ENCODE measurements at regions not wholly inside any gene's neighbourhood (a gene's known extent, or its start where the extent isn't known, plus 50 kb on each side); places are given as distances from the start of the nearest gene placed in this dataset.

GRCh38 chr1:88168126-88168525, 515.9 kb upstream of the PKN2 start:
- no peak for DNase-seq

DNA sequence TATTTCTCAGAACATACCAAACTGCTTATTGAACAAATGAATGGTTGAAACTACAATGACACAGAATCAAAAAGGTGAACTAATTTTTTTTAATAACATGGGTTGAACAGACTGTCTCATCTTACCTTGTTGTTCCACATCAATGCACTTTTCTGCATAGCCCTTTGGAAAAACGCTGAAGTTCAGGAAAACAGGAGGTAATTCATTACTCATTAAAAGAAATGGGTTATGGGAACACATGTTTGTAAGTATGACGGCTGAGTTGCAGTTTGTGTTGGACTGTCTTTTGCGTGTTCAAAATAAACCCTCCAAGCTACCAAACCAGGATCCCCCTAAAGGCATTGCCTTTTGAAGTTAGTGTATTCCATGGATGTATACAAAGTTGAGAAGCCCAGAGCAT, 514.9 kb upstream of the PKN2 start:
- no peak for DNase-seq

DNA sequence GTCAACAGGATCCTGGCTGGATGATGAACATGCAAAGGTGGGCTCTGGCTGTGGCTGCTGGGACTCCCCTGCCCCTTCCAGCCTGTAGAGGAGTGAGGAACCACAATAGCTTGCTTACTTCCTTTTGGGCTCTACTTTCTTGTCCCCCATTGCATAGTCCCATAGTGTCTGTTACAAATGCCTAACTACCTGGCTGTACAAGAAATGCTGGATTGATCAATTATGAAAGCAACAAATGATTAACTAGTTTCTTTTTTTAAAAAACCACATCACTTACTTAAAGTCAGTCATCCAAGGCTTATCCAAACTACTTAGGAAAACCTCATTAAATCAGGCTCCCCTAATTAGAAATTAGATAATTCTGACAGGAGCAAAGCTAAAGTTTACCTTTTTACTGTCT, 514.1 kb upstream of the PKN2 start:
- no peak for DNase-seq

GRCh38 chr1:88175120-88175630, 508.9 kb upstream of the PKN2 start:
- no peak for DNase-seq

GRCh38 chr1:88175631-88176226, 508.3 kb upstream of the PKN2 start:
- no peak for DNase-seq

- DNase-seq, result no peak
Observed at GRCh38 chr1:88179943-88180342, 504.1 kb upstream of the PKN2 start.

DNA sequence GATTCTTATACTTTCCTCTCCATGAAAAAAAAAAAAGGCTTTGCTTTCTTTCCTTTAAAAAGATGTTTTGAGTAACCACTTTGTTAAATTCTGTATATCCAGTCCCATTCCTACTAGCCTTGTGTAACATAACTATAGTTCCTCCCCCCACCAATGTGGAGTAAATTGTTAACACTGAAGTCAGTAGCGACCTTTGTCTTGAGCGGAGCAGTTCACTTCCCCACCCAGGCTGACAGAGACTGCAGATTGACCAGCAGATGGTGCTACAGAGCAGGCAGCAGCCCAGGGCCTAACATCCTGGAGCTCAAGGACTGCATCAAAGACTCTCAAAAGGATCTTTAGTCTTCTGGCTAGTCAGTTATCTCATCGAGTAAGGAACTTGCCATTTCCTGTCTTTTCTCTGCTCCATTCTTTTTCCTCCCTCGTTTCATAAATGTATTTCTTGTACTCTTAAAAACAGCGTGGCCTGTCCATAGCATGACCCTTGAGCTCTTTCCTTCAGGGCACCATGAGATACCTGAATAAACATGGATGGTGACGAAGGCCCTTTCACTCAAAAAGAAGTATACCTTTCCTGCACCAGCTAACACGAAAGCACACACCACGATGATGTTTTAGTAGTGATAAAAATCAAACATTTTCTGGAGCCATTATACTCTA, 503.5 kb upstream of the PKN2 start:
- DNase-seq, result peak; percentile 48

- DNase-seq, result no peak
Observed at GRCh38 chr1:88186911-88187310, 497.2 kb upstream of the PKN2 start.

DNA sequence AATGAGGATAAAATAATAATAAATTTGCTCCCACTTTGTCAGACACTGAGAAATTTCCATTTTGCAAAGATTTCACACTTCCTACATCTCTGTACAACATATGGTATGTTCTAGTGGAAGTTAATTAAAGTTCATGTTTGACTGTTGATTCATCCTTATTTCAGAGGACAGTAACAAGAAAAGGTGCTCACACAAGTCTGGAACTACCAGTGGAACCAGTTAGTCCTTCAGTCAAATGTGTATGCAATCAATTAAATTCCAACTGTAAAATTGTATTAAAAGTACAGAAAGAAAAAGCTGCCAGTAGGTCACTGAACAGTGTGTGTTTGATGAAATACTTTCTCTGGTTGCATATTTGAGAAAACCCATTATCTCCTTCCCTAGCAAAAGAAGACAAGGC, 496.0 kb upstream of the PKN2 start:
- DNase-seq, result no peak

DNA sequence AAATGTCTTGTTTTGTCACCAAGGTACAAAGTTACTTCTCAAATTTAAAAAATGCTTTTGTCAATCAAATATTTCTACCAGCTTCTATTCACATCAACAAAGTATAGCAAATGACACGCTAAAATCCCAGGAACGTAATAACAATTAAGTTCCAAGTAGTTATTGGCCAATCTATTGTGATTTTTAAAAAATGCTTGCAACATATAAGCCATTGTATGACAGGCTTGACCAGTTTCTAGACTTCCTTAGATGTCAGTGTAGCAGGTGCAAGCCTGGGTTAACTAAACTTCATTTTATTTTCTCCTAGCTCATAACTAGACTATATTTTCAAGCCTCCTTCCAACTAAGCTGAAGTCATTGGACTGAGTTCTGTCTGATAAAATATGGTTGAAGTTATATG, 494.5 kb upstream of the PKN2 start:
- no peak for DNase-seq

DNA sequence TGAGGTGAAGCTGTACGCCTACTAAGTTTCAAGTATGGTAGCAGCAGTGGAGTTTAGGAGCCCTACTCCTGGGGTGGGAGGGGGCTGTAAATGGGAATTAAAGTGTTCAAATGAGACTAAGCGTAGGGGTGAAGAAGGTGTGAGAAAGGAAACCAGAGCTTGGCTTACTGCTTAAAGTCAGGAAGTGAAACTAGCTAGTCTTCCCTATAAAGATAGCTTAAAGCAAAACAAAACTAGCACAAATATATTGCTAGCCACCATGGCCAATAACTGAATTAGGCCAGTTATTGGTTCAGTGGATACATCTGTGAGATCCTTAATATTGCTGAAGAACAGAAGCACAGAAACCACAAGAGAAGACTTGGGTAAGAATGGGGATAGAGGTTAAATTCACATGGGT, 492.2 kb upstream of the PKN2 start:
- no peak for DNase-seq

DNA sequence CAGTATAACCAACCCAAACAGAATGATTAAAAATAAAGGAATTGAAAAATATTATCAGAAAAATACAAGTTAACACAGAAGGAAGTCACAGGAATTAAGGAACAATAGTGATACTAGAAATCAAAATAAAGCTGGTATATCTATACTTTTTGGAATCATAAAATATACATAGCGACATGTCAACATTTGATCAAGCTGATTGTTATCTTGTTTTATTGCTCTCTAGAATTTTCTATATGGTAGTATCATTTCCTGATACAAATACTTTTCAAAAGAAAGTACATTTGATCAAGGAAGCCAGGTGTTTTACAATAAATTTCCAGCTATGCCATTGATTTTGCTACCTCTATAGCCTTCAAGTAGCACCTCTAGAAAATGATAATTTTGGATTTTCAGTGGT, 489.5 kb upstream of the PKN2 start:
- DNase-seq, result no peak

GRCh38 chr1:88200545-88200944, 483.5 kb upstream of the PKN2 start:
- DNase-seq, result no peak

DNA sequence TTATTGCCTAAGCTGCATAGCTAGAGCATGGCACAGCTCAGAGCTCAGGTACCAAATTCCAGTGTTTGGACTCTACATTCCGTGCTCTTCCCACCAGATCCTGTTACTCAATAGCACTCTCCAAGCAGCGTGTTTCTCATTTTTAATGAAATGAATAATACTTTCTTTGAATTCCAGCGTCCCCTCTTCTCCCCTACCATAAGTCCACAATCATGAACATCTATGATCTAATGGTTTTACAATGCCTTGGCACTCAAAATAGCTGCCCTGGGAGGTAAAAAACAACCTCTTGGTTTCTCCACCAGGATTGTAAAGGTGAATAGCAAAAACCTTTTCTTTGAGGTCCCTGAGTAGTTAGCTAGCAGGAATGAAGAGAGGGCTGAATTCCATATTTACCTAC, 480.0 kb upstream of the PKN2 start:
- DNase-seq, result no peak

GRCh38 chr1:88204612-88205167, 479.4 kb upstream of the PKN2 start:
- no peak for DNase-seq

- no peak for DNase-seq
Observed at GRCh38 chr1:88208389-88208788, 475.7 kb upstream of the PKN2 start.

GRCh38 chr1:88210103-88210787, 473.8 kb upstream of the PKN2 start:
- DNase-seq, result no peak

DNA sequence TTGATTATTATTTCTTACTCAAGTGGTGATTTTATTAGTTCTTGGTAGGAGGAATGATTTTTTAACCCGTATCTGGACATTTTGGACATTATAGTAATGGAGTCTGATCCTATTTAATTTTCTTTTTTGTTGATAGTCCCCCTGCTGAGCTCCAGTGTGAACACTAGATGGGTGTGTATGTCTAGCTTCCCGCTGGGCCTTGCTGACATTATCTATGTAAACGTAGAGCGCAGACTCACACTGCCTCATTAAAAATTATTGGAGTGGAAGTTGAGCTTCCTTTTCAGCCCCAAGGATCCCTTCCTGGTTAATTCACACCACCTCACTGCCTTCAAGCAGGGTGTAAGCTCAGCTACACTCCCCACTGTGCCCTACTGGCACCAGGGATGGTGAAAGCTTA, 467.6 kb upstream of the PKN2 start:
- DNase-seq, result no peak

DNA sequence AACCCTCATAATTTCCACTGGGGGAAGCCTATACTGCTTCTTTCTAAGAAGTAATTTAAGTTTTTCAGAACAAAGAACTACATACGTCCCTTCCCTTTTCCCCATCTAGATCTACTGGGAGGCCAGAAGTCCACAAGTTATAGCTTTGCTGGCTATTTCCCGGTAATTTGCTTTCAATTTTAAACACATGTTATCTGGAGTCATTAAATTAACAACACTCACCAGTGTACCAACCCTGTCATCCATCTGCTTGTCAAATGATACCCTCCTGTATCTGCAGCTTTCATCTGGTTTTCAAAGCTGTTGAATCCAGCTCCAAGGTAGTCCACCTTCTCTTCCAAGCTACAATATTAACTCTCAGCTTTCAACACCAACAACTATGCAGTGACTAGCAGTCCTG, 466.7 kb upstream of the PKN2 start:
- DNase-seq, result no peak

GRCh38 chr1:88219521-88219920, 464.6 kb upstream of the PKN2 start:
- DNase-seq, result no peak

DNA sequence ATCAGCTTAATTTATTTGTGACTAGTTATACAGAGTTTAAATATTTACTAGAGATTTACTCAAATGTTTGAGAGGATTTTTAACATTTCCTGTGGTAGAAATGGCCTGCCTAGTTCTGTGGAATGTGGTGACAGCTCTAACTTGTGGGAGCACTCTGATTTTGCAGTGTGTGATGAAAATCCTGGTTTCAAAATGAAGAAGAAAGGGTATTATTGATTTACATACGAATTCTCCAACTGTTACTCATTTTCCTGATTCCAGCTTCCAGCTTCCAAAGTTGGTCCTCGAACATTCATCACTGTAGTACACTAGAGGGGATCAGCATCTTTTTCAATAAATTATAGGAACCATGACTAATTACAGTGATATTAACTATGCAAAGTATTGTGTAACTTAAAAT, 462.7 kb upstream of the PKN2 start:
- no peak for DNase-seq

GRCh38 chr1:88224906-88225305, 459.2 kb upstream of the PKN2 start:
- DNase-seq, result peak; percentile 5

GRCh38 chr1:88228114-88228513, 456.0 kb upstream of the PKN2 start:
- DNase-seq, result no peak

DNA sequence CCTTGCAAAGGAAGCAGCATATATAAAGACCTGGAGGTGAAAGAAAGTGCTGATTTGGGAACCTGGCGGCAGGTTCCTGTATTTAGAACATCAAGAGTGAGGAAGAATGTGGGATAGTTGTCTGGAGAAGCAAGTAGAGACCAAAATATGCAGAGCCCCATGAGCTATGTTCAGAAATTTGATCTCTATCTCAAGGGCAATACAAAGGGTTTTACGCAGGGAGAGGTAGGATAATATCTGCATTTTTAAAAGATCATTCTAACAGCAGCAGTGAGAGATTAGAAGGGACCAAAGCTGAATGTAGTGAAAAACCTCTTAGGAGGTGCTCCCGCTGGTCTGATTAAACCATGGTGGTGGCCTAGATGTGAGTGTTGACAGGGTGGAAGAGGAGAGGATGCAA, 453.9 kb upstream of the PKN2 start:
- DNase-seq, result no peak
